M059J (cell line): ENCODE measurements at regions not wholly inside any gene's neighbourhood (a gene's known extent, or its start where the extent isn't known, plus 50 kb on each side); places are given as distances from the start of the nearest gene placed in this dataset.

Experiments used
- DNase-seq: peaks from one replicate; pipeline ENCODE4 v3.0.0-alpha.2; 2012; ENCODE audit warnings: low read depth

DNA sequence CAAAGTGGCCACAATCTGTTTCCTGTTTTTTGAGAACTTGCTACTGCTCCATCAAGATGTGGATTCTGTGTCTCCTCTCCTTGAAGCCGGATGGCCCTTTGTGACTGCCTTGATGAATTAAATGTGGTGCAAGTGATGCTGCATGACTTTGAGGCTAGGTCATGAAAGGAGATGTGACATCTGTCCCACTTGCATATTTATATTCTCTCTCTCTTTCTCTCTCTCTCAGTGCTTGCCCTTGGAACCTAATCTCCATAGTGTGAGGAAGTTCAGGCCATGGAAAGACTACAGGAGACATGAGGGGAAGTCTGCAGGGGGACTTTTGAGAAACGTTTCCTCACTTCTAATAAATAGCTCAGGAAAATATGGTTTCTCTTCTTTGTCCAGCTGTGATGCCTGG lies 50.0 kb upstream of the ADPGK start:
- DNase-seq, result no peak
